Tibial nerve (tissue), 4 donors: ENCODE measurements at regions not wholly inside any gene's neighbourhood (a gene's known extent, or its start where the extent isn't known, plus 50 kb on each side); places are given as distances from the start of the nearest gene placed in this dataset.

Source experiments
- DNase-seq, 2 donors: peaks; one replicate each; pipeline ENCODE4 v3.0.0-alpha.2; 2019; ENCODE audit warnings: low spot score in 2 of 2
- H3K27ac ChIP-seq, 4 donors: fragments of 200-600 bp; sonication (generic) in 3 of 4; one replicate each; pipeline ENCODE4 v1.5.1; 2017 to 2019; ENCODE audit warnings: mild to moderate bottlenecking in 1 of 4
- H3K27me3 ChIP-seq, 2 donors: fragments of 200-600 bp; sonication (generic) in 1 of 2; one replicate each; pipeline versions ENCODE4 v1.5.1 to v1.6.0; 2017 to 2019
- H3K36me3 ChIP-seq, 3 donors: fragments of 200-600 bp; sonication (generic); one replicate each; pipeline ENCODE4 v1.5.1; 2018 to 2019
- H3K4me1 ChIP-seq, 4 donors: fragments of 200-600 bp; sonication (generic) in 3 of 4; one replicate each; pipeline ENCODE4 v1.5.1; 2017 to 2019
- H3K4me3 ChIP-seq, 4 donors: fragments of 200-600 bp; sonication (generic) in 3 of 4; one replicate each; pipeline ENCODE4 v1.5.1; 2017 to 2019; ENCODE audit warnings: mild to moderate bottlenecking in 1 of 4, moderate library complexity in 1 of 4
- H3K9me3 ChIP-seq, 4 donors: fragments of 200-600 bp; sonication (generic) in 3 of 4; one replicate each; pipeline ENCODE4 v1.5.1; 2017 to 2019
- CTCF ChIP-seq, 5 experiments: fragments of 200-600 bp in 3 of 5; fragments of 450-650 bp in 2 of 5; sonication (generic) in 3 of 5; IDR thresholded peaks; one replicate each; pipeline ENCODE4 v1.5.1; 2016 to 2019; ENCODE audit warnings: antibody characterized with exemption in 5 of 5, mild to moderate bottlenecking in 3 of 5, moderate library complexity in 2 of 5
- EP300 ChIP-seq, 2 donors: sonication (generic); formaldehyde crosslinking; IDR thresholded peaks; one replicate each; pipeline ENCODE4 v1.6.1; 2017; ENCODE audit warnings: antibody characterized with exemption in 2 of 2, mild to moderate bottlenecking in 1 of 2
- POLR2A ChIP-seq, 2 donors: fragments of 450-650 bp; IDR thresholded peaks; one replicate each; pipeline ENCODE4 v1.6.1; 2017; ENCODE audit warnings: antibody characterized with exemption in 2 of 2, mild to moderate bottlenecking in 2 of 2, moderate library complexity in 2 of 2
- WGBS, 2 donors: methylation state at CpG; one replicate each; pipeline ENCODE4 v1.1.5; 2018; 5-methylcytosine and 5-hydroxymethylcytosine counted together

GRCh38 chr21:20592463-20592862 is 405.7 kb upstream of the NCAM2 start:
- no peak overlapping the region for H3K27ac ChIP-seq
- H3K9me3 ChIP-seq: peaks cover 0 to 10% (median 0%) of the 10 kb centered on the region in 4 donors
- no peaks in the 10 kb centered on the region for H3K27me3 ChIP-seq
- DNase-seq: no peak
- no peaks in the 10 kb centered on the region for H3K4me1 ChIP-seq
- H3K36me3 ChIP-seq: no peaks in the 10 kb centered on the region
- H3K4me3 ChIP-seq: no peak overlapping the region
- TF ChIP-seq EP300 (IDR thresholded peaks at IDR 0.05) (no peak), POLR2A (IDR thresholded peaks at IDR 0.05) (no peak), CTCF (IDR thresholded peaks at IDR 0.05) (no peak)

- no peak for DNase-seq
- H3K4me1 ChIP-seq: no peaks in the 10 kb centered on the region
- H3K9me3 ChIP-seq: peaks cover 0 to 3% (median 0%) of the 10 kb centered on the region in 4 donors
- 91 to 93% methylated on average over 3 of the region's 3 CpGs for WGBS, 2 donors
- TF ChIP-seq EP300 (IDR thresholded peaks at IDR 0.05) (no peak), CTCF (IDR thresholded peaks at IDR 0.05) (no peak), POLR2A (IDR thresholded peaks at IDR 0.05) (no peak)
- H3K36me3 ChIP-seq: no peaks in the 10 kb centered on the region
- H3K27me3 ChIP-seq: no peaks in the 10 kb centered on the region
- H3K4me3 ChIP-seq: no peak overlapping the region
- no peak overlapping the region for H3K27ac ChIP-seq
Measured at GRCh38 chr21:20603236-20603635, 395.0 kb upstream of the NCAM2 start.

- H3K27me3 ChIP-seq: no peaks in the 10 kb centered on the region
- H3K36me3 ChIP-seq: no peaks in the 10 kb centered on the region
- WGBS, 2 donors: 82 to 92% methylated on average over 4 of the region's 4 CpGs
- H3K4me1 ChIP-seq: no peaks in the 10 kb centered on the region
- TF ChIP-seq EP300 (IDR thresholded peaks at IDR 0.05) (no peak), CTCF (IDR thresholded peaks at IDR 0.05) (no peak), POLR2A (IDR thresholded peaks at IDR 0.05) (no peak)
- no peak for DNase-seq
- H3K9me3 ChIP-seq: peaks cover 0 to 3% (median 0%) of the 10 kb centered on the region in 4 donors
- H3K27ac ChIP-seq: no peak overlapping the region
- H3K4me3 ChIP-seq: no peak overlapping the region
Measured at GRCh38 chr21:20611008-20611407, 387.2 kb upstream of the NCAM2 start.

GRCh38 chr21:20613654-20614053 is 384.6 kb upstream of the NCAM2 start:
- no peak overlapping the region for H3K27ac ChIP-seq
- no peaks in the 10 kb centered on the region for H3K27me3 ChIP-seq
- TF ChIP-seq EP300 (IDR thresholded peaks at IDR 0.05): no peak
- no peak for TF ChIP-seq CTCF (IDR thresholded peaks at IDR 0.05)
- TF ChIP-seq POLR2A (IDR thresholded peaks at IDR 0.05): no peak
- no peaks in the 10 kb centered on the region for H3K9me3 ChIP-seq
- no peak for DNase-seq
- WGBS, 2 donors: 56 to 69% methylated on average over 2 of the region's 2 CpGs
- no peaks in the 10 kb centered on the region for H3K4me1 ChIP-seq
- H3K4me3 ChIP-seq: no peak overlapping the region
- no peaks in the 10 kb centered on the region for H3K36me3 ChIP-seq

- Histone ChIP-seq H3K4me3 (no peak overlapping the region), H3K27me3 (no peaks in the 10 kb centered on the region), H3K27ac (no peak overlapping the region), H3K36me3 (no peaks in the 10 kb centered on the region), H3K4me1 (no peaks in the 10 kb centered on the region), H3K9me3 (no peaks in the 10 kb centered on the region)
- 44 to 57% methylated on average over 6 of the region's 6 CpGs for WGBS, 2 donors
- DNase-seq: no peak
- no peak for TF ChIP-seq POLR2A (IDR thresholded peaks at IDR 0.05)
- no peak for TF ChIP-seq CTCF (IDR thresholded peaks at IDR 0.05)
- TF ChIP-seq EP300 (IDR thresholded peaks at IDR 0.05): no peak
Measured at GRCh38 chr21:20617130-20617529, 381.1 kb upstream of the NCAM2 start.
